HepG2 (cell line): ENCODE measurements at regions not wholly inside any gene's neighbourhood (a gene's known extent, or its start where the extent isn't known, plus 50 kb on each side); places are given as distances from the start of the nearest gene placed in this dataset.

Experiments
- ATAC-seq: fragments of 200-7000 bp; cut with Tn5 transposase; 3 replicates; pipeline ENCODE4 v1.9.1; 2020; ENCODE audit warnings: mild to moderate bottlenecking, moderate library complexity
- BruUV-seq: library from RNA; stranded (reverse); fragments of 400-500 nt; replicated peaks from 2 replicates; lab custom pipeline; 2021; lab: Mats Ljungman, UMichigan
- CTCF ChIA-PET: fragments of 300-600 bp; formaldehyde crosslinking; extraction: SDS; loops from one replicate; lab custom pipeline; 2021; ENCODE audit warnings: low total read pairs, inconsistent platforms, low intra/inter-chr PET ratio; lab: Yijun Ruan, JAX
- POLR2A ChIA-PET: fragments of 350-600 bp; sonication (Branson Sonifier 250); formaldehyde crosslinking; loops from one replicate; lab custom pipeline; 2020; ENCODE audit warnings: antibody characterized with exemption, inconsistent platforms; lab: Yijun Ruan, JAX
- DNase-seq: peaks from one replicate; pipeline ENCODE4 v3.0.0-alpha.2; 2015; ENCODE audit warnings: low spot score
- FAIRE-seq: peaks from 3 replicates; lab custom pipeline; 2011; peaks lifted over from hg19 to GRCh38; lab: Jason Lieb, UNC
- H2AFZ ChIP-seq: one replicate; pipeline ENCODE4 v1.6.1; 2011; ENCODE audit warnings: low read length, inconsistent platforms
- H3K27ac ChIP-seq: fragments of 300-600 bp; 3 replicates; pipeline ENCODE4 v1.8.0; 2011; ENCODE audit warnings: mixed run types, mild to moderate bottlenecking, mixed read lengths, low read length, inconsistent platforms; ENCODE audit not compliant: insufficient read depth; ENCODE audit errors: extremely low read length
- H3K27me3 ChIP-seq, 2 experiments: fragments of 200-600 bp in 1 of 2; 2 replicates in 1 of 2; 3 replicates in 1 of 2; pipeline versions ENCODE4 v1.6.0 to v1.8.0; 2011; ENCODE audit warnings: low read length in 2 of 2, mild to moderate bottlenecking in 2 of 2, moderate library complexity in 2 of 2, inconsistent platforms in 1 of 2; ENCODE audit not compliant: insufficient read depth in 2 of 2, control insufficient read depth in 1 of 2
- H3K36me3 ChIP-seq, 2 experiments: fragments of 200-600 bp in 1 of 2; replicated peaks in 1 of 2; 2 replicates in 1 of 2; 3 replicates in 1 of 2; pipeline versions ENCODE4 v1.5.1 to v1.8.0; 2011; ENCODE audit warnings: low read length in 2 of 2, inconsistent platforms in 1 of 2; ENCODE audit not compliant: insufficient read depth in 2 of 2, control insufficient read depth in 1 of 2
- H3K4me1 ChIP-seq: 2 replicates; pipeline ENCODE4 v1.5.1; 2012; ENCODE audit warnings: low read length, inconsistent platforms; ENCODE audit not compliant: insufficient read depth
- H3K4me2 ChIP-seq: 2 replicates; pipeline ENCODE4 v1.6.0; 2011; ENCODE audit warnings: low read depth, low read length, inconsistent platforms
- H3K4me3 ChIP-seq, 3 experiments: fragments of 200-600 bp in 1 of 3; sonication (generic), shearing (Covaris generic) in 1 of 3; replicated peaks in 1 of 3; 2 replicates each; pipeline ENCODE4 v1.5.1; 2011 to 2016; ENCODE audit warnings: low read length in 3 of 3, inconsistent platforms in 2 of 3, low read depth in 2 of 3, mild to moderate bottlenecking in 2 of 3, control low read depth in 1 of 3, mixed read lengths in 1 of 3; ENCODE audit not compliant: insufficient read depth in 1 of 3
- H3K79me2 ChIP-seq: one replicate; pipeline ENCODE4 v1.6.1; 2011; ENCODE audit warnings: low read length, inconsistent platforms; ENCODE audit not compliant: insufficient read depth
- H3K9ac ChIP-seq: 2 replicates; pipeline ENCODE4 v1.6.0; 2011; ENCODE audit warnings: mild to moderate bottlenecking, low read depth, low read length, inconsistent platforms; ENCODE audit not compliant: insufficient read depth
- H3K9me3 ChIP-seq: 2 replicates; pipeline ENCODE4 v1.5.1; 2012; ENCODE audit warnings: mild to moderate bottlenecking, low read length
- H4K20me1 ChIP-seq: 2 replicates; pipeline ENCODE4 v1.6.0; 2011; ENCODE audit warnings: inconsistent platforms, mild to moderate bottlenecking, low read length, moderate library complexity; ENCODE audit not compliant: insufficient read depth
- GRHL1 ChIP-seq: sonication (generic); formaldehyde crosslinking; conservative IDR thresholded peaks from 2 replicates; pipeline ENCODE4 v1.8.0; 2022; ENCODE audit warnings: missing genetic modification reagents
- HNRNPL ChIP-seq: fragments of 200-400 bp; formaldehyde crosslinking; IDR thresholded peaks from 2 replicates; pipeline ENCODE4 v1.6.1; 2017; ENCODE audit warnings: mild to moderate bottlenecking, low read depth, low read length
- MAFF ChIP-seq: IDR thresholded peaks from 2 replicates; pipeline ENCODE4 v1.6.1; 2011; ENCODE audit warnings: low read depth, low read length, improper control_type of control experiment
- MAFK ChIP-seq, 2 experiments: IDR thresholded peaks in 1 of 2; conservative IDR thresholded peaks in 1 of 2; 2 replicates each; pipeline ENCODE4 v1.6.1; 2011; ENCODE audit warnings: improper control_type of control experiment in 2 of 2, low read length in 2 of 2
- MED8 ChIP-seq: sonication (generic); formaldehyde crosslinking; IDR thresholded peaks from 2 replicates; pipeline ENCODE4 v1.8.1; 2023; ENCODE audit warnings: mild to moderate bottlenecking, missing genetic modification reagents; ENCODE audit not compliant: insufficient replicate concordance
- SMAD1 ChIP-seq: sonication (generic); formaldehyde crosslinking; IDR thresholded peaks from 2 replicates; pipeline ENCODE4 v1.4.0; 2020; ENCODE audit warnings: missing genetic modification reagents, low read depth, mild to moderate bottlenecking, borderline replicate concordance
- WGBS: methylation state at CpG from one replicate; pipeline ENCODE4 v1.1.6; 2017; ENCODE audit warnings: low lambda C conversion rate; 5-methylcytosine and 5-hydroxymethylcytosine counted together
- in situ Hi-C: cut with HindIII; loops from 2 replicates; pipeline ENCODE4 v1.10.0; 2017; ENCODE audit warnings: low pct_unique_long_range_greater_than_20kb; ENCODE audit not compliant: extremely low pct_ligation_motif_present
- intact Hi-C: fragments of 100-400 bp; cut with micrococcal nuclease; formaldehyde crosslinking; loops from one replicate; pipeline ENCODE4 v1.10.0; 2022; ENCODE audit not compliant: unreplicated experiment

GRCh38 chr13:83592095-83592494, 290.2 kb downstream of the SLITRK1 start:
- BruUV-seq, result no TSS peak
- in situ Hi-C loops (no loop called here), intact Hi-C loops (no loop called here)
- Histone ChIP-seq H3K79me2 (no peaks in the 10 kb centered on the region), H3K27ac (no peak overlapping the region), H3K4me1 (no peaks in the 10 kb centered on the region), H3K9me3 (peaks cover 18% of the 10 kb centered on the region), H4K20me1 (no peaks in the 10 kb centered on the region), H3K9ac (no peak overlapping the region), H3K36me3 (no peaks in the 10 kb centered on the region), H3K27me3 (no peaks in the 10 kb centered on the region), H2AFZ (no peak overlapping the region), H3K4me2 (no peak overlapping the region), H3K4me3 (no peak overlapping the region)
- TF ChIP-seq HNRNPL, result no peak
- no peak for TF ChIP-seq MED8 (CRISPR knock-in tag)
- POLR2A ChIA-PET, result no interaction called here
- CTCF ChIA-PET, result no interaction called here
- no peak for ATAC-seq
- FAIRE-seq, result no peak
- DNase-seq, result no peak

- no TSS peak for BruUV-seq
- TF ChIP-seq SMAD1 (CRISPR knock-in tag) (no peak), MAFK (conservative IDR thresholded peaks at IDR 0.05 in 1 of 2, IDR thresholded peaks at IDR 0.05 in 1 of 2; ENCODE audit: low read length in 2 of 2) (peak; percentile 86 to 96), MAFF (peak; percentile 93), GRHL1 (CRISPR knock-in tag) (no peak)
- Histone ChIP-seq H3K27me3 (no peaks in the 10 kb centered on the region), H3K4me3 (no peak overlapping the region), H4K20me1 (no peaks in the 10 kb centered on the region), H3K9ac (no peak overlapping the region), H3K4me1 (no peaks in the 10 kb centered on the region), H3K4me2 (no peak overlapping the region), H3K79me2 (no peaks in the 10 kb centered on the region), H3K27ac (no peak overlapping the region), H3K9me3 (peaks cover 7% of the 10 kb centered on the region), H3K36me3 (no peaks in the 10 kb centered on the region), H2AFZ (no peak overlapping the region)
- ChIA-PET CTCF (no interaction called here), POLR2A (no interaction called here)
- intact Hi-C loops, result no loop called here
- DNase-seq (no peak), FAIRE-seq (no peak), ATAC-seq (no peak)
- in situ Hi-C loops, result no loop called here
- 4% methylated on average over 1 of the region's 1 CpG for WGBS
Measured at GRCh38 chr13:83589814-83590213, 292.5 kb downstream of the SLITRK1 start.
